ACHN (cell line): ENCODE measurements at regions not wholly inside any gene's neighbourhood (a gene's known extent, or its start where the extent isn't known, plus 50 kb on each side); places are given as distances from the start of the nearest gene placed in this dataset.

Source experiments
- DNase-seq: peaks from one replicate; pipeline ENCODE4 v3.0.0-alpha.2; 2015
- in situ Hi-C: cut with HindIII; loops from 2 replicates; pipeline ENCODE4 v1.10.0; 2017; ENCODE audit warnings: low sequenced_read_pairs, low pct_ligation_motif_present, low pct_unique_long_range_greater_than_20kb

- in situ Hi-C loops: no loop called here
- no peak for DNase-seq
These were observed 56.7 kb upstream of the TMCC3 start for GRCh38 chr12:94707036-94707435.

GRCh38 chr12:94706250-94706661, 55.9 kb upstream of the TMCC3 start:
- in situ Hi-C loops: no loop called here
- DNase-seq: no peak

- in situ Hi-C loops: no loop called here
- DNase-seq: no peak
These were observed 55.3 kb upstream of the TMCC3 start for GRCh38 chr12:94705676-94706075.

- in situ Hi-C loops: no loop called here
- no peak for DNase-seq
These were observed 54.3 kb upstream of the TMCC3 start for GRCh38 chr12:94704452-94705306.

- in situ Hi-C loops: no loop called here
- no peak for DNase-seq
These were observed 52.3 kb upstream of the TMCC3 start for GRCh38 chr12:94702696-94703095.

- in situ Hi-C loops: no loop called here
- no peak for DNase-seq
These were observed 51.4 kb upstream of the TMCC3 start for GRCh38 chr12:94701711-94702110.

GRCh38 chr12:94700662-94701061, 50.3 kb upstream of the TMCC3 start:
- in situ Hi-C loops: no loop called here
- DNase-seq: no peak
